NCI-H1694 (cell line): ENCODE measurements at regions not wholly inside any gene's neighbourhood (a gene's known extent, or its start where the extent isn't known, plus 50 kb on each side); places are given as distances from the start of the nearest gene placed in this dataset.

ENCODE experiments used
- DNase-seq: peaks from one replicate; lab custom pipeline; 2025; lab: John Stamatoyannopoulos, UW

DNA sequence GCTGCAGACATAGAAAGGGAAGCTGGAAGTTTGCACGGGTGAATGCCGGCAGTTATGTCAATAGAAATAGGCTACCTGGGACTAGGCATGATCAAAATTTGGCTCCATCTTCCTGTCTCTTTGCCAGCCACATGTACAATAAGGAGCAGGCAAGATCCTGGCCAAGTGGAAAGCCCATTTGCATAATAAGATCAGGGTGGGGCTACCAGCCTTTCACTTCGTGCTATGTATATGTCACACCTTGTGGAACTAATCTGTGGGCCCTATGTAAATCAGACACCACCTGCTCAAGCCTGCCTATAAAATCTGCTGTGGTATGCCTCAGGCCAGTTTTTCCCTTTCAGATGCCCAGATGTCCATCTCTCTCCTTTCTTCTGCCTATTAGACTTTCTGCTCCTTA lies 79.3 kb upstream of the DRD2 start:
- no peak for DNase-seq

DNA sequence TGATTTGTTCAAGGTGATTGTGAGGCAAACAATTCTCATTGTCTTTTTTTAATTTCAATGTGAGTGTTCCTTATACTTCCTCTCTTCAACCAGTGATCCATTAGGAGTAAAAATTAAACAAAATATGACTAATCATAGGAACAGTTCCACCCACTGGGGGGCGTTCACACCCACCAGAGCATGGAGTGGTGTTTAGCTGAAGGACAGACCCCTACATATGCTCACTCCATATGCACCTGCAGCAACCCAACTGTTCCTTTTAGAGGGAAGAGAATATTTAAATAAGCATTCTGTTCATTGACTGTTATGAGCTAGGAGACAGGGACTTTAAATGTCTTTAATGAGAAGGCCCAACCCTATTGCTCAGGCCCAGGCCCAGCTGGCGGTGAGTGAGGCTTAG lies 78.7 kb upstream of the DRD2 start:
- peak; percentile 53 for DNase-seq

DNA sequence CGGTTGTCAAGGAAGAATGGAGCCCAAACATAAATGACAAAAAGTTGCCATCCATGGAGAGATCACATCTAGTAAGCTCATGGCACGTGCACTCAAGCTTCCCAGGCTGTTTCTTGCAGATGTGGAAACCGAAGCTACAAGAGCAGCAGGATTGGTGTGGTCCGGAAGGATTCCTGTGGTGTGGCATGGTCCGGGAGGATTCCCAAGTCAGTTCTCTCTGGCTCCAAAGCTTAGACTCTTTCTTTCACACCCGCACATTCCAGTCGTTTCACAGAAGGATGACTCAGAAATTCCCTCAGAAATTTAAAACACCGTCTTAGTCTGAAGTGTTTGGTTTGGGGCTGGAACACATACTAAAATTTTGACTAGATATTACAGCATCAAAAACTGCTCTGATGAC lies 78.0 kb upstream of the DRD2 start:
- DNase-seq, result no peak

DNA sequence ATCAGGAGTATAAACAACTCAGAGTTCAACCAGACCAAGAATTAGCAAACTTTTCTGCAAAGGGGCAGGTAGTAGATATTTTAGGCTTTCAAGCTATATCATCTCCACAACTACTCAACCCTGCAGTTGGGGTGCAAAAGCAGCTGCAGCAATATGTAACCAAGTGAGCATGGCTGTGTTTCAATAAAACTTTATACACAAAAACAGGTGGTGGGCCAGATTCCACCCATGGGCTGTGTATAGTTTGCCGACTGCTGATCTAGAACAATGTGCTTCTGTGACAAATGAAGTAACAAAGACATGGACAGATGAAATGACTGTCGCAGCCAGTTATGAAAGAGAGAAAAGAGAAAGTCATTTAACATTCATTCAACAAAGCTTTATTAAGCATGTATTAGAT lies 77.1 kb upstream of the DRD2 start:
- no peak for DNase-seq

DNA sequence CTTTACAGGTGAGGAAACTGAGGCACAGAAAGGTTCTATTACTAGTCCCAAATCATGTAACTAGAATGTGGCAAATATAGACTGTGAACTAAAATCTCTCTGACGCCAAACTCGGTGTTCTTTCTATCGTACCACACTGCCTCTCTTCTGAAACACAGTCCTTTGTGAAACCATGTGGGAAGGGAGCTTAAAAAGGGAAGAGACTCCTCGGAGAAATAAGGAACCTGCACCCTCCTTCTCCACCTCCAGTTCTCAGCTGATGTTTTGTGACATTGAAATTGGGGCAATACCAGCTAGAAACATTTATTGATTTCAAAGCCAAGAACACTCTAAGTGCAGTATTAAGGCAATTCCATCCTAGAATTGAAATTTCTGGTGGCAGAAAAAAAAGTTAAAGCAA lies 76.4 kb upstream of the DRD2 start:
- DNase-seq, result no peak

DNA sequence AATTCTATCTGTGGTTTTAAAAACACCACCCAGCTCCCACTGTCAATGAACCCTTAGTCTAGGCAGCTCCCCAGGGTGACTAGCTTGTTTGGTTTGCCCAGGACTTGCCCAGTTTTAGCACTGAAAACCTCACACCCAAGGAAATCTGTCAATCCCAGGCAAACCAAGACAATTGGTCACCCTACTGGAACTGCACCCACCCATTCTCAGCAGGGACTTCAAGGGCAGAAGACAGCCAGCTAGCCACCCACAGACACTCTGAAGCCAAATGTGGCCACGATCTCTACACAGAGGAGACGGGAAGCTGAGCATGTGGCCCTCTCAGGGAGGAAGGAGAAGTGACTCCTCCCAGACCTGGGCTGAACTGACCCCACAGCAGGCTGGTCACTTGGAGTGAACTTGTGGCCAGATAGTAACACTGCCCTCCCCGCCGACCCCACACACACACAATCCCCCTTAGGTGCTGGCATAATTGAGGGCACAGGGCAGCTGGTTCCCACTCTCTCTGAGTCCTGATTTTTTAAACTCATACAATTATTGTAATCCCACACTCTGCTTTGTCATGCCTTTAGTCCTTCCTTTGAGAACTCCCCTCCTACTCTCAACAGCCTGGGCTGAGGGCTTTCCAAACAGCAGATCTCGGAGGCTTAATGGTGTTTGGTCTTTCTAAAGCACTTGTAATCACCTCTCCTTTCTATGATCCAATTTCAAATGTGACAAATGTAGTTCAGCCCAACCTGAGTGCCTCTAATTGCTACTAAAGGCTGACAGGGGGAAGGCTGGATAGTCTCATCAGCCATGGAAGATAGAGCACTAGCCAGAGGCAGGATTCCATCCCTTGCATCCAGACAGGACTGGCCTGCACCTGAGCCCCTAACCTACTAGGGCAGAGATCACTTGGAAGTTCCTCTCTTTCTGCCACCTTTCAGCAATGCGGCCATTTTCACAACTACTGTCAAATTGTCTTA lies 74.7 kb upstream of the DRD2 start:
- no peak for DNase-seq

DNA sequence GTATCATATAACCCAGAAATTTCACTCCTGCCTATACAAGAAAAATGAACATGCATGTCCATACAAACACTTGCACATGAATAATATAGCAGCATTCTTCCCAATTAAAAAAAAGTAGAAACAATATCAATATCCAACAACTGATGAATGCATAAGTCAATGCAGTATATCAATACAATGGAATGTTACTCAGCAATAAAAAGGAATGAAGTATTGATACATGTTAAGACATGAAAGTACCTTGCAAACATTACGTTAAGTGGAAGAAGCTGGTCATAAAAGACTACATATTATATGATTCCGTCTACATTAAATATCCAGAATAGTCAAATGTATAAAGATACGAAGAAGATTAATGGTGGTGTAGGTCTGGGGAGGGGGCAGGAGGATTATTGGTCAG lies 73.9 kb upstream of the DRD2 start:
- no peak for DNase-seq

DNA sequence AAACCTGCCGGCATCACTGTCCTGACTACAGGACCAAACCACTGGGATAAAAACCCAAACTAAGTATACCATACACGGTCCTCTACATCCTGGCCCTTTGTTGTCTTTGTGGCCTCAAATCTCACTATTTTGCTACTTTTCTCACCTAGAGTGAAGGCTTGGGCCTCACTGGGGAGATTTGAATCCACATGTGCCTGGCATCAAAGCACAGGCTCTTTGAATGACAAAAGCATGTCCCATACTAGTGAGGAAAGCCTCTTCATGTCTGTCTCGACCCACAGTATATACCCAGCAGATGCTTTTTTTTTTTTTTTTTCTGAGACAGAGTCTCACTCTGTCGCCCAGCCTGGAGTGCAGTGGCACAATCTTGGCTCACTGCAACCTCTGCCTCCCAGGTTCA lies 72.5 kb upstream of the DRD2 start:
- no peak for DNase-seq

DNA sequence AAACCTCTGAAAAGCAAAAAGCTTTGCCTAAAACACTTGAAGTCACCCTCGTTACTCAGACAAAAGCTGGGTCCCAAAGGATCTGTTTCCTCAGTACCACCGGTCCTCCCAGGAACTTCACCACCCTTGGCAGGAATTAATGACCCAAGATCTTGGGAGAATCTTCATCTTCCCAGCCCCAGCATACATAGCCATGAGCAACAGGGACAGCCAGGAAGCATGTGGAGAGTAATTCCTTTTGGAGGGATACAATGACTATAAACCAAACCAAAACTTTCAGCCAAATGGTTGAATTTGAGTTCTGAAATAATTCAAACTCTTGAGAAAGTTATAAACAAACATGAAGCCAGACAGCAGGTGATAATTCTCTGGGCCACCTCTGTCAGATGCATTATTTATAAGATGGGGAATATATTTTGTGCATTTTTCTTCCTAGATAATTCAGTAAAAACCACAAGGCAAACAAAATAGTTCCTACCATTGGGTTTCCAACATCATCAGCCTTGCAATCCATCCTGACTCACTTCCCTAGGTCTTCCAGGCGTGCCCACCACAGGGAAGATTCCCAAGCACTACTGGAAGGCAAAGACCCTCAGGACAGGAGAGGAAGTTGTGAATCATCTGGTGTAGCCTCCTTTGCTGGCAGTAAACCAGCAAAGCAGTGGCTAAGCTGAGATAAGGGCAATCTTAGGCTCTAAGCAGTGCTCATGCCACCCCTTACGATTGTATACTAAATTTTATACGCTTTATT lies 71.7 kb upstream of the DRD2 start:
- DNase-seq, result no peak

DNA sequence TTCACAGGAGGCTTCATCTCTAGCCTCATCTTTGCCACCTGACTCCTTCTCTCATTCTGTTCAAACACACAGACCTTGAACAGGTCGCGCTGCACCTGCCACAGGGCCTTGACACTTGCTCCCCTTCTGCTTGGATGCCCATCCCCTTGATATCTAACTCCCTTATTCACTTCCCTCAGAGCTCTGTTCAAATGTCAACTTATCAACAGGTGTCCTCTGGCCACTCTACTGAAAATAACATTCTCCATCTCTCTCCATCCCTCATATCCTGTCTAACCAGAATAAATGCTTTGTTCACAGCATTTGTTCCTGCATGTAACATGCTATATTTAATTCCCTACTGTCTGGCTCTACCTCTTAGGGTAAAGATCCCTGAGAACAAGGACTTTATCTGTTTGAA lies 67.2 kb upstream of the DRD2 start:
- DNase-seq, result no peak

DNA sequence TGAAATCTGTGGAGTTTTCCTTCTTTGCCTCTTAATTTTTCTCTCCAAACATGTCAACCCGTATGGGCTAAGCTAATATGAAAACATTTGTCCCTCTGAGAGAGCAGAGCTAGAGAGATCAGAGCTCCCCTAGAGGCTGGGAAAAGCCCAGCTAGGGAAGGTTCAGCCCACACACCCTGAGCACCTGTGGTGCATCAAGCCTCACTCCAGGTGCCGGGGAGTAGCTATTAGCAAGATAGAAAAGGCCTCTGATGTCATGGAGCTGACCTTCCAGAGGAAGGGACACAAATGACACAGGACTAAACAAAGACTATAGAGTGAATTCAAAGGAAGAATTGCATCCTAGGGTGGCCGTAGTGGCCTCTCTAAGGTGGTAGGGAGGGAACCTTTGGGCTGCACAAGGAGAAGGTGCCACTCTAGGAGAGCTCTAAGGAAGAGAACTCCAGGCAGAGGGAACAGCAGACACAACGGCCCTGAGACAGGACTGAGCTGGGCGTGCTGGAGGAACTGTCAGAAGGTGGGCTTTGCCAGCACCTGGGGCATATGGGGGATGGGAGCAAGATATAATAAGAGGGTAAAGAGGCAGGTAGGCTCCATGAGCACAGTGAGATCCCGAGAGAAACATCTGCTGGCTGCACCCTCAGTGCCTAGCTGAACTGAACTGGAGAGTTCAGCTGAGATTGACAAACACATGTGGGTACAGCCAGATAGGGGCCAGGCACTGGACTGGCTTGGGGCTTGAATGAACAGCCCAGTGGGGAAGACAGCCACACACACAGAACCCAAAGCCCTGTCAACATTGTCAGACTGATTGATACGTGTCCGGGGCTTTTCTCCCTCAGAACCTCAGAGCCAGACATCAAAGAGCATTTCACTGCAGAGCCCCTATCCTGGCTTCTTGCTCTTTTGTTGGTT lies 65.5 kb upstream of the DRD2 start:
- no peak for DNase-seq

DNA sequence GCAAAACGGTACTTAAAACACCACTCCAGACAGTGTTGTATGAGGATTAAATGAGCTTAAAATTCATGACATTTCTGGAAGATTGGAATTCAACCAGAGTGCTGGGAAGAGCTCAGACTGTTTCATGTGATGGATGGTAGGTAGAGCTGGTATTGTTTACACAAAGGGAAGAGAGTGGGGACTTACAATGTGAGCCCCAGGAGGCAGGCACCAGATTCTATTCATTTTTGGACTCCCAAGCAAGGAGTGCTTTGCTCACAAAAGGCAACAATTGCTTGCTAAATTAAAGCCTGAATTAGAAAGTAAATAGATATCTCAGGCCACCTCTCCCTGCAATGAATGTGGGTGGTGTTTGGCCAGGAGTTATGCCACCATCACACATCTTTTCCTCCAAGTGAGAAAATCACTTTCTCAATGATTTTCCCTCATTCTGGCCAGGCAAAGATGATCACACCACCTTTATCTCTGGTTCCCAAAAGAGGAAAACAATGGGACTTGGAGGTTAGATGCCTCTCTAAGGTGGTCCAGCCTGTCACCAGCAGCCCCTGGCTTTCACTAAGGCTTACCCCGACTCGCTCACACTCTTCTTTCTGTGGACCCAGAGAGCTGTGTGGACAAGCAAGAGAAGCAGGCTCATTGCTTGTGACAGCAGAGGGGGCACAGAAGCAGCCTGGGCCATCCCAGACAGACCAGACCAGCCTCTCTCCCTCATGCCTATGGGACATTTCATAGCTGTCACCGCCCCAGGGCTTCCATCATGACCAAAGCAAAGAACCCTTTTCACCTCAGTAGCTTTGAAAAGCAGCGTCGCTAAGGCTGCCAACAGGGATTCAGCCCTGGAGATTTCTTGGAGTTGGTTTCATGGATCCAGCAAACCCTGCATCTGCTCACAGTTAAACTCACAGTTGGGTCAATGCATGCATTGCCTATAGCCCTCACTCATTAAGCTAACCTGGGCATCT lies 63.5 kb upstream of the DRD2 start:
- DNase-seq, result no peak

DNA sequence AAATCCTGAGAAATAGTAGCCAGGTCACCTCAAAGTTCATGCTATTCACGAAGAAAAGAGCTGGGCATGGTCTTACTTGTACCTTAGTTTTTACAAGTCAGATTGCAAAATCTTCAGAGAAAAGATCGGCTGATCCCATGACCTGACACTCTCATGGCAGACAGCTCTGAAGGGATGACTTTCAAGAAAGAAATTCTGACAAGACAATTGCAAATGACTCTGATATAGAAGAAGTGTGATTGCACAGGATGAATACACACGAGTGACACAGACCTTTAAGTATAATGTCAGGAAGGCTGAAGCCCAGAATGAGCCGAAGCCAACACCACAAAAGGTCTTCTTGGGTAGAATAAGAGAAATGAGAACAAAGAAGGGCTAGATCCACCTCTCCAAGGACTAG lies 59.4 kb upstream of the DRD2 start:
- no peak for DNase-seq

DNA sequence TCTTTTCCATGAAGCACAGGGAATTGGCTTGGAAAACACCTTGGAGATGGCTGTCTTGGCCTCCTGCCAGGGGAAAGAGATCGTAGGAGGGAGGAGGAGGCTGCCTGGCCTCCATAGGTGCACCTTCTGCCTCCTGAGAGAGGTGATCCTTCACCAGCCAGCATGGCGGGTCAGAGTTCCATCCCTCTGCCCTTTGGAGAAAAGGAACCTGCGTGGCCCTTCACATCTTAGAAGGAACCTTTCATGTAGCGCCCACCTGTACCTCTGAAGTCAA lies 58.2 kb upstream of the DRD2 start:
- DNase-seq, result no peak

DNA sequence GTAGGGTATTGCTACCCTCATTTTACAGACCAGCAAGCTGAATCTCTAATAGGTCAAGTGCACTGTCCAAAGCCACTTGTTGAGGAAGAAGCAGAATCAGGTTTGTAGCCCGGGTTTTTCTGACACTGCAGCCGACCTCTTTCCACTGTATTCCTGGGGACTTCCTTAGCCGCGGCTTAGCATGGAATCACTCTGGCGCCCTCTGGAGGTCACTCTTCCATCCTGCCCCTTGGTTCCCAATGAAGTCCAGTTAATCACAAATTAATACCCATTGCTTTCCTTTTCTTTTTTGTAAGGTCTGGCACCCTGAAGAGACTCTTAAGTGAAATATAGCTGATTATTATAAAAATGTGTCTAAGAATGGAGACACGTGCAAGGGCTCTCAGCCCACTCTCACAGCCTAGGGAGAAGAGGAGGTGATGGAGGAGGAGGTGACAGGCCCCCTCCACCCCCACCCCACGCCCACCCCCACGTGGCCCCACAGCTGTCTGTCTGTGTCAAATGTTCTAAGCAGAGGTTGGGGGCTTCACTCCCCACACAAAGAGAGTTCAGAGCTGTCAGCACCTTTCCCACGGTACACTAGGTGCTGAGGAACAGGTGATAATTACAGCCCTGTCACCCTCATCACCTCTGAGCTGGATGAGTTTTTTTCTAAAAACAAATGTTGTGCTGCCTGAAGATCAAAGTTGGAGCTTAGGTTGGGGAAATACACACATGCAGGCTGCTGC lies 57.7 kb upstream of the DRD2 start:
- DNase-seq, result peak; percentile 23

DNA sequence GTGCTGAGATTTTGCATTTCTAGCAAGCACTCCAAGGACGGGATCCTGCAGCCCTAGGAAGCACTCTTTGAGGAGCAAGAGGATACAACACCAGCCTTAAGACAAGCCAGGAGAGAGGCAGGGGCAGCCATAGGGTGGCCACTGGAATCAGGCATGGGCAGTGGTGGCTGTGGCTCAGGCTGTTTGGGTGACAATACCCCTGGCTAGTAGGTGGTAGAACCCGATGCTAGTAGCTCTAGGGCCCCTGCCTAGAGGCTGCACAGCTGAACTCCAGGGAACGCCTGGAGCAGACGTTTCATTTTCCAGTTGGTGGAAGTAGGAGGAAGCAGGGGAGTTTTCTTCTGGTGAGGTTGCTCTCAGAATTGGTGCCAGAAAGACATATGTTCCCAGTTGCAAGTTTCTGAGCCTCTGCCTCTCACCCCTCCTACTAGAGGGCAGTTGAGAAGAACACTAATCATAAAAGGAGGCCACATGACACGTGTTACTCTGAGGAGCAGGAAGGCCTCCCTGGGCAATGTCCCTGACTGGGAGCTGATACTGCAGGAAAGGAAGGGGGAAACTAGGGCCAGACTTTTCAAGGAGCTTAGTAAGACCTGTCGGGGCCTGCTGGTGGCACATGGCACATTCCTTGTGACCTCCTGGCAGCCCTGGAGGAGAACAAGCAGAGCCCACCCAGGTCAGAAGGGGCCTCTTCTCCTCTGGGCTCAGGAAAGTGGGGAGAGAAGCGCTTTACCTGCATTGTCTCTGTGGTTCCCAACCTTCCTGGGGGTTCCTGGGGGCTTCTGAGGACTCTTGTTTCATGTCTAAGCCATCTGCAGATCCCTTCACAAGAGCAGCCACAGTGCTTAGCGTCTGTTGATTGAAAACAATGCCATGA lies 56.6 kb upstream of the DRD2 start:
- no peak for DNase-seq

DNA sequence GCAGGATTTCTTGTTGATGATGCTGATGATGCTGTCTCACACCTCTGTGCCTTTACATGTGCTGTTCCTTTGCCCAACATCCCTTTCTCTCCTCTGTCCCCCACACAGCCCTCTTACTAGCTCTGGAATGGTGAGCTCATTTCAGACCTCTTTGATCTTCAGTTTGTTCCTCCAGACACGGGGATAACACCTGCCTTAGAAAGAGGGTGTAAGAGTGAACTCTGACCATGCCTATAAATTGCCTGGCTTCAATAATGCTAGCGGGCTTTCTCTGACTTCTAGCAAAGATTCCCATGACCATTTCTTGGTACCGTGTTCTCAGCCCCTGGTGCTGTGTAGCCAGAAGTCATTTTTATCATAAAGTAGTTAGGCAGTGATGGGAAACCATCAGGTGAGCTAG lies 55.9 kb upstream of the DRD2 start:
- DNase-seq, result no peak

DNA sequence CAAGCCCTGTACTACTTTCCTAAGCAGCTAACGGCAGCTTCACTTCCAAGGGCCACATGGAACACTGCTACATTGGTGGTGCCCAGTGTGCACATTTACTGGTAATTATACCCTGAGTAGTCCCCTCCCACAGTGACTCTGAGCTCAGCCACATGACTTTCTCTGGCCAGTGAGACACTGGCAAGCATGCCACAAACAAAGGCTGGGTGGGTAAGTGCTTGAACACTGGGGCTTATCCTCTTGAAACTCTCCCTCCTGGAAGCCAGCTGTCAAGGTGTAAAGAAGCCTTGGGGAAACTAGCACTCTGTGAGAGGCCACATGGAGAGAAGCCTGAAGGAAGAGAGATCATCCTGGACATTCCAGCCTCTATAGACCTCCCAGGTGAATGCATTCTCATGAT lies 54.4 kb upstream of the DRD2 start:
- no peak for DNase-seq

DNA sequence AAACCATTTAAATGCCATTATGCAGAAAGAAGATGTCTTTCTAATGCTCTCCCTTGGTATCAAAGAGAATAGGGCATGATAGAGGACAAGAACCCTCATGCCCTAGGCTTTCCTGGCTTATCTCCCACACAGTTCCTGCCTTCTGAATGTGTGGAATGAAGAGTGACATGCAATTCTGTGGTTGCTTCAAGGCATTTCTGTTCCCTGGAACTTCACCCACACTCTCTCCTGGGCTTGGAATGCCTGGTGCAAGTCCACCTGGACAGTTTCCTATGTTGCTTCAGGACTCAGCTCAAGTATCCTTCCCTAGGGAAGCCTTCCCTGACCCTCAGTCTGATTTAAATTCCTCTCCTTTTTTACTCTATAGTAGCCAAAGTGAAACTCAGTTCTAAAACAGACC lies 53.8 kb upstream of the DRD2 start:
- no peak for DNase-seq

DNA sequence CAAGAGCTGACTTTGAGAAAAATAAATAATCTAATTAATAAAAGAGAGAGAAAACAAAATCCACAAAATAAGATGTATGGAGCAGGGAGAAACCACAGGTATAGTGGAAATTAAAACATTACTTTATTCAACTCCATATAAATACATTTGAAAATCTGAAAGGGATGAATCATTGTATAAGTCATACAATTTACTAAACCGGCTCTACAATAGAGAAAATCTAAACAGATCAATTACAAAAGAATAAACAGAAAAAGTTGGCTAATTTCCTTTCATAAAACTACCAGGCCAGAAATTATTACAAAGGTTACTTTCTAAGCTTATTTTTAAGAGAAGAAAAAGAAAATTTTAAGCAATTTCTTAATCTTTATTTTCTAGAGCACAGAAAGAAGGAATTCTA lies 51.3 kb upstream of the DRD2 start:
- DNase-seq, result no peak
